ENCODE measurements at regions not wholly inside any gene's neighbourhood (a gene's known extent, or its start where the extent isn't known, plus 50 kb on each side); places are given as distances from the start of the nearest gene placed in this dataset.

DNA sequence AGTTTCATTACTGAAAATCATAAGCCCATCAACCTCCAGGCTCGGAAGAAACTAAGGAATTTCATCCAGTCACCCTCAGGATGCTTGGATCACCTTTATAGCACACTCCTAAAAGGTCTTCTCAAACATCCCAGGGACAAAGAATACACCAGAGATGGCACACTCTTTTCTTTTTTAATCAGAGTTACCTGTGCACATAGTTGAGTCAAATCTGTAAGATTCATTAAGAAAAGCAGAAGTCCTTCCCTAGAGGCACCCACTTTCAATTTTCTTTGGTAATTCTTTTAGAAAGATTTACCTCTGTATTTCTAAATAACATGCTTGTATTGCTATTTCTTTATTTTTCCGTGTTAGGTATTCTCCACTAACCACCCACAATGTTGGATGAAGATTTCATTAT is 50.6 kb upstream of the IL6 start:
- DNase-seq (ENCODE audit: low read depth), result no peak

DNA sequence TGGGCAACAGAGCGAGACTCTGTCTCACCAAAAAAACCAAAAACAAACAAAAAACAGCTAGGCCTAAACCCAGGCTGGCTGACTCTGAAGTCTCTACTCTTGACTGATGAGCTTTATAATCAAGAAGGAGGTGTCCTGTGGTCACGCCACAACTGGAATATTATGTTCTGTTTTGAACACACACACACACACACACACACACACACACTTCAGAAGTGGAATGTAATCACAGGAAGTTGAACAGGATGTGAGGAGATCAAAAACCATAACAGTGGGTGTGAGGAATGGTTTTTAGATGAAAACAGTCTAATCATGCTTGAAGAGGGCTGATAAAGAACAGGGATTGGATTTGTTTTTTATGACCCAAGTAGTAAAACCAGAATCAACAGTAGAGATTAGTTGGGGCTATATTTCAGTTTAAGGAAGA is 51.1 kb upstream of the IL6 start:
- DNase-seq (ENCODE audit: low read depth), result peak; percentile 75

DNA sequence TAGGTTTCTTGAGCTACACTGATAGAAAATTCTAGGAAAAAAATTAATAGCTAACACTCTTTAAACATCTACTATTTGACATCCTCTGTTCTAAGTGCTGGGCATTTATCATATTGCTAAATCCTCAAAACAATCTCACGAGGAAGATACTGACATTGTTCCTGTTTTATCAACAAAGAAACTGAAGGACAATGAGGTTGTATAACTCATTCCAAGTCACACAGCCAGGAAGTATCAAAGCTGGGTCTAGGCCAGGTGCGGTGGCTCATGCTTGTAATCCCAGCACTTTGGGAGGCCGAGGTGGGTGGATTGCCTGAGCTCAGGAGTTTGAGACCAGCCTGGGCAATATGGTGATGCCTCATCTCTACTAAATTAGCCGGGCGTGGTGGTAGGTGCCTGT is 51.6 kb upstream of the IL6 start:
- DNase-seq (ENCODE audit: low read depth), result peak; percentile 61

DNA sequence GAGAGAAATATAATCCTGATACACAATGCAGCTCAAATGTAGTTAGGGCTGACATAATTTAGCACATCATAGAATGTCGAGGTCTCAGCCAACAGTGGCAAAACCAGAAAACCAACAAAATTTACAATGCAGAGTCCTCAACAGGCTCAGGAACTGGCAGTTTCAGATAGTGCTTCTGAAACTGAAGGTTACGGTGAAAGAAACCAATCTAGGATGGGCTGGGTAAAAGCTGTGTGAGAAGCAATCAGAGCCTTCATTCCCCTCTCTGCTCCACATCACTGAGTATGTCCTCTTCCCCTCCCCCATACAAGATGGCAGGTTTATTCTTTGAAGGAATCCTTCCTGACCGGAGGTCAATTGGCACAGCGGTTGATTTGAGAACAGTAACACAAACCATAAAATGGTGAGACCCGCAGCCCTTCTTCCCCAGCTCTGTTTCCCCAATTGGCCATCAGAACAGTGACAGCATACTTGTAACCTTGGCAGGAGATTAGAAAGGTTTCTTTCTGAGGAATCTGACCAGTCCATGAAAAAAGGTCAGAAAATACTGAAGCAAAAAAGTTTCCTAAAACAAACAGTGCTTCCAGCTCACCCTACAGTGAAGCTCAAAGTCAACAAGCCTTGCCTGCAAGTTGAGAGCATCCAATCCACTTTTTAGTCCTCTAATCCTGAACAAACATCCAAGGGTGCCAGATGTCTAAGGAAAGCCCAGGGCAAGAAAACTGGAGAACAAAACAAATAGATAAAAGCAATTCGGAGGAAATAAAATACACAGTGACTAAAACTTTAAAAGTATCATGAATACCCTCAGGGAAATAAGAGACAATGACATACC is 53.9 kb upstream of the IL6 start:
- DNase-seq (ENCODE audit: low read depth), result peak; percentile 81

DNA sequence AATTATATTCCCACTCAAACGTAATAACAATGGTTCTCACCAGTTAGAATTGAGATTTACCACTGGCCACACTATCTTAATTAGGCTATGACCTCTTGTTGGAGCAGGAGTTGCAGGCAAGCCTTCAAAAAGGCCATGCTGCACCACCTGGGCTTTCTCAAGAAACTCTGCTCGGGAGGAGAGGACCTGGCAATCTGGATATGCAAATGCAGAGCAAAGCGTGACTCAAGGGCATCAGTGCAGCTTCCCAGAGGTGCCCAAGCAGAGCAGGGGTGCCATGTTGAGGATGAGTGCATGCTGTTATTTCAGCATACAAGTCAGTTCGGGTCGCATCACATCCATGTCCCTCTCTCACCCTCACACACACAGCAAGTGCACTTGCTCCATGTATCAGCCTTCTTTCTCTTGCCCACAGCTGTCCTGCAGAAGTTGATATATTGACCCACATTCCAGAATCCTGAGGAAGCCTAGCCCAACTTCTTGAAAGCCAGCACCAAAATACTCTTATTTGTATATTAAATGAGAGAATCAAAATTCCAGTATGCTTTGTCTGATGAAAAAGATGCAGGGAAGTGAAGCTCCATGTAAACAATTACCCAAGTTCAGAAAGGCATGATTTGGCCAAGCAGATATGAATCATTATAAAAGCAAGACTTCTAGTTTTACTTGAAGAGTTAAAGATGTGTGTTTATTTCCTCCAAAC is 55.7 kb upstream of the IL6 start:
- DNase-seq (ENCODE audit: low read depth), result peak; percentile 47

DNA sequence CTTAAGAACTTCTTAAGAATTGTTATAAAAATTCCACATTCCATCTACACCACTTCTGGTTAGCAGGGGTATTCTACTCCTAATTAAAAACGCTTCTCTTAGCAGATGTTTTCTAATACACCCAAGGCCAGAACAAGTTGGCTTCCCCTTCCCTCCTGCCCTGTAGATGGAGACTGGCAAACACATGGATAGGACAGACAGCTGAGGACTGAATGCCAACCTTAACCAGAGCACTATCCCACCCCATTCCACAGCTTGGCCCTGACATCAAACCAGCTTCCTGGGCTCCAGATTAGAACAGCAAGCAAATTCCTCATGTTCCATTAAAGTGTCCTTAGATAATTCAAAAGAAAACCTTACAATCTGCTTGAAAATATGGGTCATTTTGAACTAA is 56.6 kb upstream of the IL6 start:
- no peak for DNase-seq (ENCODE audit: low read depth)

DNA sequence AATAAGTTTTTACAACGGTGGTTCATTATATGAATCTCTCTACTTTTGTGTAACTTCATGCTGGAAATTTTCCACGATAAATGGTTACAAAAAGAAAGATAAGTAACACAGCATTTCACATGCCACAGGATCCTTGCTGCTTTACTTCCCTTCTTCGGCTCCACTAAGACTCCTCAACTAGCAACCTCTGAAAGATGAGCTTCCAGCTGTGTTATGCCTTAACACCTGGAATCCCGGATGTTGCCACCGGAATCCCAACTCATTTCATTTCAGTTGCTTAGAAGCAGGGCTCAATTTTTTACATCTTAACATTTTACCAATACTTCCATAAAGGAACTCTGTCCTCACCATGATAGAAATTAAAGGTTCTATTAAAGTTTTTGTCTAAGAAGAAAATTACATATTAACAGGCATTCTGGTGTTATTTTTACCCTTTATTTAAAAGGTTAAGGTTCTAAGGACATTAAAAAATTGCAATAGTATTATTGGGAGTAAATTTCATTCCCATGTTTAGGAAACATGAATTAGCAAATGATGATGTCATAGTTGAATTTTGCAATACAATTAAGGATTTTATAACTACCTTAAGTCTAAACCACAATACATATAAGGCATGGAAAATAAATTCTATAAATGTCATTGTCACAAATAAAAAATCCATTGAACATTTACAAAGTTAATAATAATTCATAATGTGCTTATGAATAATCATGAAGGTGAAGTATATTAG is 57.1 kb upstream of the IL6 start:
- no peak for DNase-seq (ENCODE audit: low read depth)

DNA sequence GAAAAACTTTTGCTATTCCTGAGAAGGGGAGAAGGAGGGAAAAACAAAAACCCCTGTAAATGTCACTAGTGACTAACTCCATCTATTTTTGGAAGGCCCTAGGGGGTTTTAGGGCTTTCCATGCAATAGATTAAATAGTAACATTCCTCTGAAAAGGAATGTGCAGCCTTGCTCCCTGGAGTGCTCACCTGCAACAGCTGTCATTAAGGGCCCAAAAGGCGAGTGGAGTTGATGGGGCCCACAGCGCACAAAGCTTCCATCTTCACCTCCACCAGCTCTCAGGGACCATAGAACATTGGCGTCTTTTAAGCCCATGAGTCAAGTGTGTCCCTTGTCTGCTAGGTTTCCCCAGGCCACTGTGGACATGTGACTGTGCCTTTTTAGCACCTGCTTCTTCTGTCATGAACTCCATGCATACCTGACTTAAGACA is 58.0 kb upstream of the IL6 start:
- DNase-seq (ENCODE audit: low read depth), result peak; percentile 72

DNA sequence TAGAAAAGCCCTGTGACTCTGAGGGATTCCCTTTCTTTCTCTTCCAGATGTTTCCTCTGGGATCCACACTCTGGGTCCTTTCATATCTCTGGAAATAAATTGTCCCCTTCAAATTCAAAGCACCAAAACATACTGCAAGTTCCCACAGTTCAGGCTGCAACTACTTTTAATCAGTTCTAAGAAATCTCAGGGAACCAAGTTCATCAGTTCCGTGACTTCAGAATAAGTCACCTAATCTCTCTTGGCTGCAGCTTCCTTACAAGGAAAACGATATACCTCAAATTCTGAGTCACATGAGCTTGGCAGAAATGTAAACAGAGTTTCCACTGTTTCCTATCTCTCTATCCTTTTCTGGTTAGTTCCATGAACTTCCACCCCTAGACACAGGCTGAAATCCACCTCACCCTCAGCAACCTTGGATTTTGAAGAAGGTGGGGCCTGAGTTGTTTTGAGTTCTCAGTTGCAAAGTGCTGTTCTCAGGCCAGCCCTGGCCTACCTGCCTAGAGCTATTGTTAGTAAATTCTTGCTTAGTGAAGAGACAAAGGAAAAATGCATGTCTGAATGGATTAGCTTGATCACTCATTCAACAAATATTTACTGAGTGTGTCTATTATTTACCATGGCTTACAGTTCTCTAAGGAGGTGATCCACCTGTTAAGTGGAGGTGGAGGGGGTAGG is 59.3 kb upstream of the IL6 start:
- DNase-seq (ENCODE audit: low read depth), result peak; percentile 97

DNA sequence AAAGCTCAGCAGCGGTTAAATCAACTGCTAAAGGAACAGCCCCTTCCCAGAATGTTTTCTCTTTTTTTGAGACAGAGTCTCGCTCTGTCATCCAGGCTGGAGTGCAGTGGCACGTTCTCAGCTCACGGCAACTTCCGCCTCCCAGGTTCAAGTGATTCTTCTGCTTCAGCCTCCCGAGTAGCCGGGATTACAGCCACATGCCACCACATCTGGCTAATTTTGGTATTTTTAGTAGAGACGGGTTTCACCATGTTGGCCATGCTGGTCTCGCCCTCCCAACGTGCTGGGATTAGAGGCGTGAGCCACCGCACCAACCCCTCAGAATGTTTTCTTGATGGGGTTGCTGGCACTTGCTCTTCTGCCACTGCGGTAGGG is 59.8 kb upstream of the IL6 start:
- DNase-seq (ENCODE audit: low read depth), result no peak

DNA sequence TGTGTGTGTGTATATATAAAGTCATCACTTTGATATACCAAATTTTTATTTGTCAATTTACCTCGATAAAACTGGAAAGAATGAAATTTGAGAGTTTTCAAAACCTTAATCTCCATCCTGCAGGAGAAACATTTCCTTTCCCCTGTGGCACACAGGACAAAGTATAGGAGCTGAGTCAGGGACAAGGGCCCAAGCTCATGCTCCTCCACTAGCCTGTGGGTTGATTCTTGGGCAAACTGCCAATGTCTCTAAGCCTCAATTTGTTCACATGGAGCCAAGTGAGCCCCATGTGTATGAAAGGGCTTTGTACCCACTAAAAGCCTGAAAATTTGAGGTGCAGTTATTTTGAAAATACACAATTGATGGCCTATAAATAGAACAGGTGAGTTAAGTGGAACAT is 60.3 kb upstream of the IL6 start:
- peak; percentile 96 for DNase-seq (ENCODE audit: low read depth)

DNA sequence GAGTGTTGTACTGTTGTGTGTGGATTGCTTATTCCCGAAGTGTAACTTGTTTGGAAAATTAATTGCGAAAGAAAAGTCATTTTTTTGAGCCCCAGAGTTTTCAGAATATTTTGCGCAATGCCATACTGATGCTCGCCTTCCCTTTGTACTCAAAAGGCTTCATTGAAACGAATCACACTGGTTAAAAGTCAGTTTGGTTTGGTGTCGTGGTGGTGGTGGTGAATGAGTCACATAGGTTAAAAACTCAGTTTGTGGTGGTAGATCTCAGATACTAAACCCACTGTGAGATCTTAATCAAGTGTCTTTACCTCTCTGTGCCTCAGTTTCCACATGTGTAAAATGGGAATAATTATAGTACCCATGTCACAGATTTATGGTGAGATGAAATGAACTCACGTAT is 61.1 kb upstream of the IL6 start:
- DNase-seq (ENCODE audit: low read depth), result peak; percentile 74

DNA sequence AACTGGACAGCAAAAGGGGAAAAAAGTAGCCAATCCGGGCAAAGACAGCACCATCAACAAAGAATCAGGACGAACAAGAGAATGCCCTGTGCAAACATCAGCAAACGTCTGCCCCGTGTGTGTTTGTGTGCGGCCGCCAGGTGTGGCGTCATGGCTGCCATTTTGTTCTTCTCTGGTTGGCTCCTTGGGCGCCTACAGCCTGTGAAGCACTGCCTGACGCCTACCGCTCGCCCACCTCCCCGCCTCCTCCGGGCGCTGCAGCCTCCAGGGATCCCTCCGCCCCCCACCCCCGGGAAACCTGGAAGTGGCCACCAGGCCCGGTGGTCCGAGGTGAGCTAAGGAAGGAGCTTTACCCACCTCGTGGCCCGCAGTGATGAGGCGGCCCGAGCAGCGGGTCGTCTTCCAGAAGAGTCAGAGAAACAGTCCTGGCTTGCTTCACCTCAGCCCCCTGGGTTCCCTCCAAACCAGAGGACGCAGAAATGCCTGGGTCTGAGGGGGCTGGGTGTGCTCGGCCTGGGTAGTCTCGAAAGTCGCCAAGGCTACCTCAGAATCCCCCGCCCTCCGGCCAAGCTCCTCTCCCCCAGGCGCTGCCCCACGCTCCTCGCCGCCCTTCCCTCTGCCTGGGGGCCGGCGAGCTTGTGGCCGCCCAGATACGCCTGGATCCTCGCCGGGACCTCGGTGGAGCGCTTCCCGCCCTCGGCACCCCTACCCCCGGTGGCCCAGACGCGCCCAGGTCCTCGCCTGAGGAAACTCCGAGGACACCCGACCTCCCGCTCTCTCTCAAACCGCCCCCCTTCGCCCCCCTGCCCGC is 61.8 kb upstream of the IL6 start:
- no peak for DNase-seq (ENCODE audit: low read depth)

DNA sequence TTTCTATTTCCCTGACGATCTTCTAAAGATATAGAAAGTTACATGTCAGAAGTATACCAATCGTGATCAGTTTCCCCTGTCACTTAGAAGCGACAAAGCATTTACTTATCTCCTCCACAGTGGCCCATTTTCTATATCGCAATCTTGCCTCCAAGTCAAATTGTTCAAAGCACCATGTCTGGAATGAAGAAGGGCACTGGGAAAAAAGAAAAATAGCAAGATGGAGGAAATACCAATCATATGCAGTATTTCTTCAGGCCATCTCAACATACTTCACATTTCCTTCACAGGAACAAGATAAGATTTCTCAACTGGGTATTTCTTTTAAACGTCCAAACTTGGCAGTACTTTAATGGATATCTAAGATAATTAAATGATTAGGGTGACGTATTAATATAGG is 63.3 kb upstream of the IL6 start:
- DNase-seq (ENCODE audit: low read depth), result no peak

DNA sequence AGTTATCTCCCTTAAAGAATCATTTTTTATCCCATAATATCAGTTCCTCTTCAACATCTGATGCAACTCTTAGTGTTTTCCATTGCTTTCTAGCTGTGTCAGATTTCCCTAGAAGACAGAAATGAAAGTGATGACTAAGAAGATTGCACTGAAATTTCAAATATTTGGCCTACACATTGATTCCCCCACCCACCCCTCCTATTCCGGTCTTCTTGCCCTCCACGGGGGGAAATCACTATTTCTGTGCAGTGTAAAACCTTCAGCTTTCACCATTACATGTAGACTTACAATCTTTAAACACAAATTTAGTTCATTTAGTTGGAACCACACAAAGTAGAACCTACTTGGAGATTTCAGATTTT is 63.7 kb upstream of the IL6 start:
- DNase-seq (ENCODE audit: low read depth), result peak; percentile 47

DNA sequence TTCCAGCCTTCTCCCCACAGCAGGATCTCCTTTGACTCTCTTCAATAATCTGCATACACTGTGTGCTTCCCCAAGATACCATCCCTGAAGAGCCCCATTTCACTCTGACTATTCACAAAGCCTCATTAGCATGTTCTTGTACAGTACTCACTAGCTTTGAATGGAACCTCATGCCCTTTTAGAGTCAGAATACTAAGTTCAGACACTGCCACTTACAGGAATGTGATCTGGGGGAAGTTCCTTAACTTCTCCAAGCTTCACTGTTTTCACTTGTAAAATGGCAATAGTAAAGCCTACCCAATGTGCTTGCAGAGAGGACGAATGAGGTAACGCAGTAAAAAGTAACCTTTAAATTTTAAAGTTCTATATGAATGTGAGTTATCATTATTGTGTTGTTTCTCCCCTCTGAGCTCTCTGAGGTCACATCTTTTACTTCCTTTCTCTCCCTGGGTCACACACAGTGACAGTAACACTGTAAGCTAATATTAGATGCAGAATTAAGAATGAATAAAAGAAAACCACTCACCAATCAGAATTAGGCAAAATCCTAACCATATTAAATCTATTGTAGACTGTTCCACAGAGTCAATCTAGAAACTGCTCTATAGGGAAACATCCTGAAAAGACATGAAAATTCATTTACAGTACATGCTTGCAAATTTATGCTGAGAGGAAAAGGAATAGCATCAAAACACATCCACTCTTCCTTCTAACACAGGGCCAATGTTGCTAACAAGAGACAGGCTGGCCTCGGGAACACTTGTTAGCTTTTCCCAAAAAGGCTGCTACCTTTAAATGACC is 64.2 kb upstream of the IL6 start:
- no peak for DNase-seq (ENCODE audit: low read depth)

DNA sequence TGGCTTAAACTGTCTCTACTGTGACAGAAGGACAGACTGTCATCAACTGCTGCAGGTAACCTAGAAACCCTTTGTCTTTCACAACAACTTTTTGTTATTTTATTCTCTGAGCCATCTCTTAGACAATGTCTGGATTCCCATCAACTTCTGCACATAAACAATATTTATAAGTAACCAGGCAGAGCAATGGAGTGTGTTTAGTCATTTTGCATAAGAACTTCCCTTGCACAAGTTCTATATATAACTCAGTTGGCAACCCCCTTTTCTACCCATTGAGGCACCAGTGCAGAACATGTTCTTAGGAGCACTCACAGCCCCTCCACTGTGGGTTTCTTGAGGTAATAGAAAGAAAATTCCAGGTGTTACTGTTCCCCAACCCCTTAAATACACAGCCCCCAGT is 65.0 kb upstream of the IL6 start:
- DNase-seq (ENCODE audit: low read depth), result no peak

DNA sequence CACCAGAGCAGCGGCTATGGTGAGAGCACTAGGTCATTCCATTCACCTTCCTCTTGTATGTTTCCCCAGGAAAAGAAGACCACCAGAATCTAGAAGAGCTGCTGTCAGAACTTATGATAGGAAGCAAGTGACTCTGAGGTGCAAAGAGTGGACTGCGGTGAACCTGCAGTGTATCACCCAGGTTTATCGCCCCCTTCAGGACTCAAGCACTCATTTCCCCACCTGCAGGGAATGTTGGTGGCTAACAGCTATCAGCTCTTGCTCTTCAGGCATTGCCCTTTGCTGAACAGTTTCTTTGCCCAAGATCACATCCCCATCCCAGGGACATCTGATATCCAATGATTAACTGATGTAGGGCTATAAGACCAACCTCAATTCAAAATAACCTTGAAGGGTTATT is 66.3 kb upstream of the IL6 start:
- DNase-seq (ENCODE audit: low read depth), result no peak

DNA sequence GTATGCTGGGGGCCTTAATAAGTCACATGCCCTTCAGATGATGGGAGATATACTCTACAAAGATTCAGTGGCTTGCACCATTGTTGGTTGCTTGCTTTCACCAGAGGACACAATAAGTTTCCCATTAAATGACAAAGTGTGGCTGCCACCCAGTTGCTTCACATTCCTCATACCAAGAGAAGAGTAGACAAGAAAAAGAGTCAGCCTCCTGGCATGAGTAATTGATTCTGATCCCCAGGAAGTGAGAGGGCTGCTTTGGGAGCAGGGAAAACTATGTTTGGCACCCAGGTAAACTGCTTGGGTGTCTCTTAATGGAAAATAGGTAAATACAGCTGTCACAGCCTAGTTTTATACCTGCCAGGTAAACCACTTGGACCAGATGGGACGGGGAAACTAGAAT is 66.7 kb upstream of the IL6 start:
- DNase-seq (ENCODE audit: low read depth), result peak; percentile 46

DNA sequence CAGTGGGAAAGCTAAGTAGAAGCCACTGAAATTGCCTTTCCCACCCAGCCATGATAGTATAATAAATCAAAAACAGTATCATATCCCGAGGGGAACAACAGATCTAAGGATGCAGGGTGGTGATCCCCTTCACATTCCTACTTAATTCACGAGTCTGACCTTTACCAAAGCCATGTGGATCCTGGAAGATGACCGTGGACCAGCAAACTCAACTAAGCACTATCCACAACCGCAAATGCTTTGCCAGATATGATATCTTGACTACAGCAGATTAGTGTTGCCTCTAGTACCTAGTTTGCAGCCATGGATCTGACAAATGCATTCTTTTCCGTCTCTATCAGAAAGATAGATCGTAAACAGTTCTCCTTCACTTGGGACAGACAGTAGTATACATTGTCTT is 67.3 kb upstream of the IL6 start:
- DNase-seq (ENCODE audit: low read depth), result no peak

DNA sequence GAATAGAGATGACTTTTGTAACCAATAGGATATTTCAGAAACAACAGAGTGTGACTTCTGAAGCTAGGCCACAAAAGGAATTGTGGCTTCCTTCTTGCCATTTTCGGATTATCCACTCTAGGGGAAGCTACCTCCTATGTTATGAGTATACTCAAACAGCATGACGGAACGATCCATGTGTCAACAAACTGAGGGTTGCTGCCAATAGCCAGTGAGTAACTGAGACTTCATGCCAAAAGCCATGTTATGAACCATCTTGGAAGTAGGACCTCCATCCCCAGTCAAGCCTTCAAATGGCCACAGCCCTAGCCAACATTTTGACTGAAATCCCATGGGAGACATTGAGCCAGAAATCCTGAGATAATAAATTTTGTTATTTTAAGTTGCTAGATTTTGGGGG is 69.0 kb upstream of the IL6 start:
- no peak for DNase-seq (ENCODE audit: low read depth)
